Hematopoietic multipotent progenitor cell treated with erythropoietin and hydrocortisone succinate and interleukin-3 and kit ligand, for 17 days (in vitro differentiated cells): ENCODE measurements at regions not wholly inside any gene's neighbourhood (a gene's known extent, or its start where the extent isn't known, plus 50 kb on each side); places are given as distances from the start of the nearest gene placed in this dataset.

Experiments used
- DNase-seq: peaks from one replicate; pipeline ENCODE4 v3.0.0-alpha.2; 2015; ENCODE audit warnings: low spot score

DNA sequence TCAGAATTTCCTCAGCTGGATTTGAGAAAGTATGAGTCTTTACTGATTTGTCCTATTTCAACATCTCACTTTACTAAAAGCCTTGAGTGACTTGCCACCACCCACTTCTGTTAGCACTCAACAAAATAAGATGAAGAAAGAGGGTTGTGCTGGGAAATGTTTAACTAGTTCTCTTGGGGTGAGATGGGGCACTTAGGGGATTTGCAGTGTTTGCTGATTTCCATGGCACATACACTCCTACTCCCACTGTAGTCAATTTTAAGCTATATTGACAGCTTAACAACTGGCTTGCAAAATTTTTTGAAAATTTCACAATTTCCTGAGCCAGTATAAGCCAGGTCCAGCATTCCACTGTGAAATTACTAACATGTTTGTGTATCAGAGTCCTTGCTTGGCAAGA is 463.1 kb upstream of the ARHGEF26 start:
- DNase-seq = no peak

DNA sequence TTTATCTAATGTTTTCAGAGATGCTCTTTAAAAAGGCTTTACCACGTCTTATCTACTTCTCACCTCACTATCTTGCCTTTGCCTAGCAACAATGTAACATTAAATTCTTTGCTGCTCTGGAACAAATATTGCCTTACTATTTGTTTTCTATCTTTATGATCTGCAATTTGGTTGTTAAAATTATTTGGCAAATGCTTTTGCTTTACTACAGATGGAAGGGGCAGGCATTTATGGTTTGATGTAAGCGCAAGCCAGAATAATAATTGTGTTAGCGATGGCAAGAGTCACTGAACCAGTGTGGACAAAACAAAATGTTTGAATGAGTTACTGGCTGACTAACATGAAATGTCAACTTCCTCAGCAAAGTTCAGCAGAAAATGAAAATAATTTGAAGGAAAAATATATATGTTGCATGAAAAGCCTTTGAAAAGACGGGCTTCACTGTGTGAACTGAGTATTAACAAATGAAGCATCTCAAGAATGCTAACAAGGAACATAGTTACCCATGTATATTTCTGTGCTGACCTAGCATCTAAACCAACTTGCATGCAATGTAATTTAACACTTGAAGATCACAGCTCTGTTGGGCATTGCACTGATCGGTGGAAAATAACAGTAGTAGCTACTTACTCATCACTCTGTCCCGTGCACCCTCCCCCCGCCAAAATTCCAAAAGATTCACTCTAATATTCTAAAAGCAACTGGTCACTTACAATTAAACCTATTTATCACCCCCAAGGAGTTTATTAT is 454.0 kb upstream of the ARHGEF26 start:
- no peak for DNase-seq

DNA sequence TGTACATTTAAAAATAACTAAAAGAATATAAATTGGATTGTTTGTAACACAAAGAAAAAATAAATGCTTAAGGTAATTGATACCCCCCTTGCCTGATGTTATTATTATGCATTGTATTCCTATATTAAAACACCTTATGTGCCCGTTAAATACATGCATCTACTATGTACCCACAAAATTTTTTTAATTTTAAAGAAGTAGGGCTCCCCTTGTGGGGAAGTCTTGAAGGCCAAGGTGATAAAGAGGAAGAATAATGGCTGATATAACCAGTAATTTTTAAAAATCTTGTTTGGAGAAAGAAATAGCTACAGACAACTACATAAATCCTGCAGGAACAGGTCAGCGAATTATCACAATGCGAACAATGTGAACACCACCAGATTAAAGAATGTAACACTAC is 451.7 kb upstream of the ARHGEF26 start:
- no peak for DNase-seq

DNA sequence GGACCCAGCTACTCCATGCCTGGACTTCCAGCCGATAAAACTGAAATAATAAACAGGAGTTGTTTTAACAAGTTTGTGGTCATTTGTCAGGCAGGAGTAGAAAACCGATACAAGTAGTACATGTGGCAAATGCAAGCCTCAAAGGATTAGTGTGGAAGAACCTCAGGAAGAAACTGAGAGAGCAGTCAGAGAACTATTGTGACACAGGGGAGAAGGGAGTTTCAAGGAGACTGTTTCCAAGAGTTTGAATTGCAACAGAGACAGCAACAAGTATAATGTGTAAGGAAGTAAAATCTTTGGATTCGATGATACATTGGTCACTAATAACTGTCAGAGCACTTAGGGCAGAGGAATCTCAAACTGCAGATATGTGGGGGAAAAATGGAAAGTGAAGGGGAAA is 450.6 kb upstream of the ARHGEF26 start:
- DNase-seq = no peak

DNA sequence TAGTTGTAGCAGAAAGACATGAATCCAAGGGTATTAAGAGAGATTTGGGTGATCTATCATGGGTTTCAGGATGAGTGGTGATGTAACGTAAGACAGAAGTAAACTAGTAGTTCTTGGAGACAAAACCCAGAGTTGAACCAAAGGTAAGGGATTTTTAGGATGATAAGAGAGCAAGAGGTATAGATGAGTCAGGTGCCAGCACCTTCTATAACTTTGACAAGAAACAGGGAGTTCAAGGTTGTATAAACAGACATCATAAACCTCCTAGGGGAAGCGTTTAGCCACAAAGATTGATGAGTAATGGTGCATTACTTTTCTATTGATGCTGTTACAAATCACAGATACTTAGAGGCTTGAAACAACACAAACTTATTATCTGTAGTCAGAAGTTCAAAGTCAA is 447.3 kb upstream of the ARHGEF26 start:
- DNase-seq = no peak

DNA sequence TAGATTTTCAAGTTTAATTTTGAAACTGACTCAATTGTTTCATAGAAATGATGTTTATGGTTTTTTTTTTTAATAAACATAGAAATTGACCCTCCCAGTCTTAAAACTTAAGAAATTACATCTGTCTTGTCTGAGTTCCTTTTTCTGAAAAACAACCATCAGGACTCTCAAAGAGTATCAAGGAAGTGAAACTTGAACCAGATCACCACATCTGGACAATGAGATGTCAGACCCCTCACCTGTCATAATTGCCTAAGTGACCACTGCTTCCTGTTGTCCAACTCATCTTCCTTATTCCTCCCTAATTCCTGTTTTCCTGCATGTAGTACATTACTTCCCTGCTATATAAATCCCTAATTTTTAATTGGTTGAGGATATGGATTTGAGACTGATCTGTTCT is 441.5 kb upstream of the ARHGEF26 start:
- DNase-seq = no peak

DNA sequence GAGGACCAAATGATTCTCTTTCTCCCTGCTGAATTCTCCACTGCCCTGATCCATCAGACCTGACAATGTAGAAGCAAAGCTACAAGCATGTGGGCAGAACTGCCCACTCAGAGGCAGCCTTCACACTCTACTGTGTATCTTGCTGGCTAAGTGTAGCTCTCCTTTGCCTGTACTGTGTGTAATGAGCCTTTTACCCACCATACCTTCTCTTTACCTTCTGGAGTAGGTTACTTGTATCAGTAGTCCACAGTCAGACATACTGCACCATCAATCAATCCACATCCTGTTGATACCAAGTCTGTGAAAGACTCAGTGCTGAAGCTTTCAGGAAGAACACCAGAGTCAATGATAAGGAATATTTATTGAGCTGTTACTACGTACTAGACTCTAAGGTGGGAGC is 440.7 kb upstream of the ARHGEF26 start:
- no peak for DNase-seq

DNA sequence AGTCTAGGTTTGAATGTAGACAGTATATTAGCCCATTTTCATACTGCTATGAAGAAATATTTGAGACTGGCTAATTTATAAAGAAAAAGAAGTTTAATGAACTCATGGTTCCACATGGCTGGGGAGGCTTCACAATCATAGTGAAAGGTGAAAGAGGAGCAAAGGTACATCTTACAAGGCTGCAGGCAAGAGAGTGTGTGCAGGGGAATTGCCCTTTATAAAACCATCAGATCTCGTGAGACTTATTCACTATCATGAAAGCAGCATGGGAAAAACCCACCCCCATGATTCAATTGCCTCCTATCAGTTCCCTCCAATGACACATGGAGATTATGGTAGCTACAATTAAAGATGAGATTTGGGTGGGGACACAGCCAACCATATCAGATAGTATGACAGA is 440.1 kb upstream of the ARHGEF26 start:
- no peak for DNase-seq

DNA sequence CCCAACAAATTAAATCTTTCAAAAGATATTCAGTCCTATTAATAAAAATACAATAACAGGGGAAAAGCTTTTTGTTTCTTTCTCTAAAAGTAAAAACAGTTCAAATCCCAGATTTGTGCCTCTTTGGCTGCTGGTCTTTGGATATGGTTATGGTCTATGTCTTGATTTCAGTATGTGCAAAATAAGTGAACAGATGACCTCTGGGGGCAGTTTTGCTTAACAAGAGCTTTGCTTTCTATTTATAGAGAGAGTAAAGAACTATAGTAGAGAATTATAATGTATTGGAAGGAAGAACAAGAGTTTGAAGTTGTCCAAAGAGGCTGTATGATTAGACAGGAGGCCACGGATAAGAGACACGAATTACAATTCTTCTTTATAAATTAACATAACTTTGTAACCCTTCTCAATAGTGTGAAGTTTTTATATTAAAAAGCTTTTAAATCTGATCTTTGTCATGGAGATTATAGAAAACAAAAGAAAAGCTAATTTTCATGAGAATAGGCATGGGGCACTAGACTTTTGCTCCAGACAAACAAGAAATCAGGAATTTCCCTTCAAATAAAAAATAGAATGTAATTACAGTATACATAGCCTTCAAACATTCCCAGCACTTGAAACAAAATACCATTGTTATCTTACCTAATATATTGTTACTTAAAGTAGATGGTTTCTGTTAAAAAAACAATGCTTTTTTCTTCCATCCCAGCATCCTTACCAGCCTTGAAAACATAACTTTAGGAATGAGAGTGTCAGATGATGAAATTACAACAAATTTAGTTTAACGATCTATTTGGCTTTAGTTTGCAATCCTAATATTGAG is 432.7 kb upstream of the ARHGEF26 start:
- DNase-seq = no peak

DNA sequence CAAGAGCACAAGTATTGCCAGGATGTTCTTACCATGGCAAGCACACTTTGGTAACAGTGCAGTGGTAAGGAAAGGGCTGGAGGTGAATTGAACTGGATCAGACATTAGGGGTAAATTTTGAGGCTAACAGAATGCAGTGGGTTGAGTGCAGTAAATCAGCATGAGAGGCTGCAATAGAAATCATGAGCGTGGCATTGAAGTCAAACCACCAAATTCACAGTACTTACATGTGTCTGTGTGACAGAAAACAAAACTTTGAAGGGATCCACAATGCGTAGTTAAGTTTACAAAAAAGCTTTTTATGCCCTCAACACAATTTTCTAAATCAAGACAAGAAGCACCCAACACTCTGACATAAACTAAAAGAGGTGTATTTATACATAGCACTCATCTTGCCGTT is 428.0 kb upstream of the ARHGEF26 start:
- no peak for DNase-seq

DNA sequence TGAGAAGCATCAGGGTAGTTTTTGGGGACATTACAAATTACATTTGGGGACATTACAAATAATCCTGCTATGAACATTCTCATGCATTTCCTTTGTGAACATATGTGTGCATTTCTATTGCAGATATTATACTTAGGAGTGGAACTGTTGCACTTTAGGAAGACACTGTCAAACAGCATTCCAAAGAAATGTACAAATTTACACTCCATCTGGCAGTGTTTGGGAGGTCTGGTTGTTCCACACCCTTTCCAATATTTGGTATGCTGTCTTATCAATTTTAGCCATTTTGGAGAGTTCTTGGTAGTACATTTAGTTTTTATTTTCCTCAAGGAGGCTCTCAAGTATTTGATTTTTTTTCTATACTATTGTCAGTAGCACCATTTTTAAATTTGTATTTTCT is 419.1 kb upstream of the ARHGEF26 start:
- DNase-seq = no peak

DNA sequence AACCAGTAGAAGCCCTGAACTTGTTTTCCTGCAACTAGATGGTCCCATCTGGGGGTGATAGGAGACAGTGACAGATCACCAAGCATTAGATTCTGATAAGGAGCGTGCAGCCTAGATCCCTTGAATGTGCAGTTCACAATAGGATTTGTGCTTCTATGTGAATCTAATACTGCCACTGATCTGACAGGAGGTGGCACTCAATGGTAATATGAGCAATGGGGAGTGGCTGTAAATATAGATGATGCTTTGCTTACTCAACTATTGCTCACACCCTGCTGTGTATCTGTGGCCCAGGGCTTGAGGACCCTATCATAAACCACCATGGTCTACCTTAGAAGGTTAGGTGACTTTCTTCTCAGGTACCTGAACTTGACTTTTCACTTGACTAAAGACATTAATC is 417.1 kb upstream of the ARHGEF26 start:
- no peak for DNase-seq

DNA sequence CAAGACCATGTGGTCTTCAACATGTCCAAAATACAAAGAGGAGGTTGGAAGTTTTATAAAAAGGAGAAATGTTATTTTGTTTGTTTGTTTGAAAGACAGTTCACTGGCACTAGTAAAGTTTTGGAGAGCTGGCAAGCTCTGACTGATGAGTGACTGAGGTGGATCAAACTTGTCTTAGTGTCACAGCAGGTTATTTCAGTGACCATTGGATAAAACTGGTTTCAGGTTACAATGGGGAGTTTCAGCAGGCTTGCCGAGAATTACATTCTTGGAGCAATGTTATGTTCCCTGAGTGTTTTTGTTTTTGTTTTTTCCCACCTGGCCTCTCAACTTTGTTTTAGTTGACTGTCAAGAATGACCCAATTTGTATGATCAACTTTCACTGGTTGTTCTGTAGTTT is 414.5 kb upstream of the ARHGEF26 start:
- no peak for DNase-seq

DNA sequence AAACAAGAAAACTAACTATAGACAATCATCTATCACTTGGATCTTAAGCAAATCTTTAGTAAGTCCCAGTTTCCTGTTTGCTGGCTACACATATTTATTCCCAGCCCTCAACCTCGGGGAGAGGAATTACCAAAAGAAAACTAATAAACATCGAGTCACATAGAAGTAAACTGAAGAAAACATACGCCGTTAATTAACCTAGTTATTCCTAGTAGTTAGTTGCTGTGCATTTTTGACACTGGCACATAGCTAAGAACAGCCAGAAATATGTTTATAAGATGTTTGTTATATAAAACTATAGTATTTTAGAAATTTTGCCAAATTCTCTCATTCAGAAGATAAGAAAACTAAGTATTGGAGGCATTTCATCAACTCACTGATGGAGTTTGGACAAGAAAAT is 407.2 kb upstream of the ARHGEF26 start:
- DNase-seq = no peak

DNA sequence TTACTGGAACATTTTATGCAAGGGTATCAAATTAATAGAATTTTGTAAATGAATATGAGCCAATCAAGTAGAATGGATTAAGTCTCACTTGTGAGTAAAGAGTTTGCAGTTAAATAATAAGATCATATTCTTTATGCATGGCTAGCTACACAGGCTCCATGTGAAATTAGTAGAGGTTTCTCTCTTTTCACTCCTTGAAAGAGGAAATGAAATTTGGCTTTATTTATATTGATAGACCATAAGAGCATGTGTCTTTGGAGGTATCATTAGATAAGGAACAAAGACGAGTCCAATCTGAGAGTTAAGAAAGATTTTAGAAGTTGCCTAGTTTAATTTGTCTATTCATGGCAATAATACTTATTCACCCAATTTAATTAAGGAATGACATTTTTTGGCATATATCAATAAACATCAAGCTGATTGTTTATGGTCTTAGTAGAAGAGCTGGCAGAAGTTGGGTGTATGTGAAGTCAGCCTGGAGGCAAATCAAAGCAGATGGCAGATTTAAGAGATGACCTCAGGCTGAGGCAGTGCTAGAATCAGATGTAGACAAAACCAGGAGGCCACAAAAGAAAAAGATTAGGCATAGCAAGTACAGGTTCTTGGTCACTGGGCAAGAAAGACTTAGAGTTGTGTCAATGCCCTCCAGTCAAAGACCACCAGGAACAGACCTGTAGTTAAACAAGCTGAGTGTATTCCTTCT is 406.5 kb upstream of the ARHGEF26 start:
- DNase-seq = no peak

DNA sequence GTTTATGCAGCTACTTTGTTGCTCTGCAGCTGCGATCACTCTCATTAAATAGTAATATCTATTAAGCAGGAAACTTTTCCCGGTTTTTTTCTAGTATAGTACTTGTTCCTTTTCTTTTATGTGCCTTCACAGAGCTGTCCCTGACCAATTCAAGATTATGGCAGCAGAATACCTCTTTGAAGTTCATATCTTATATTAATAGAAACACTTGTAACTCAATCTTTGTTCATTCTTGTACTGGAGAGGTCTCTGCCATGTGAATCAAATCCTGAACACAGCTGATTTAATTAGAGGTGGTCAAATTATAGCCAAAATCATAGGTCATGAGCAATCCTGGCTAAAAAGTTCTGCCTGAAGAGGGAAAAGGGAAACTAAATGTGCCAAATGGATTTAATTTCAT is 399.0 kb upstream of the ARHGEF26 start:
- no peak for DNase-seq

DNA sequence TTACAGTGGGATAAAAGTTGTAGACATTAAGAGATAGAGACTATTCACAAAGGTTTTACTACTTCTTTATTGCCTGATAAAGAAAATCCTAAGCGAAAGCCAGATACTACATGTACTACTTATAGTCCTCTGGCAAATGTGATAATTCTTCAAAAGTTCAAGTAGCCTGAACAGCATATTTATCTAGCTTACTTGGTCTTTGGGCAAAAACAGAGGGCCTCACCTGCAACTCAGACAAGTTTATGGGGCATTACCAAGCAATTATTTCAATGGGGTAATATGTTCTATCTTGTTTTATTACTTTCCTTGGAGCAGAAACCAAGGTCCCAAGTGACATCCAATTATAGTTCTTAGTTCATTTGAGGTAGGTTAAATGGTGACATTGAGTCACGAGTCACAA is 390.1 kb upstream of the ARHGEF26 start:
- no peak for DNase-seq

DNA sequence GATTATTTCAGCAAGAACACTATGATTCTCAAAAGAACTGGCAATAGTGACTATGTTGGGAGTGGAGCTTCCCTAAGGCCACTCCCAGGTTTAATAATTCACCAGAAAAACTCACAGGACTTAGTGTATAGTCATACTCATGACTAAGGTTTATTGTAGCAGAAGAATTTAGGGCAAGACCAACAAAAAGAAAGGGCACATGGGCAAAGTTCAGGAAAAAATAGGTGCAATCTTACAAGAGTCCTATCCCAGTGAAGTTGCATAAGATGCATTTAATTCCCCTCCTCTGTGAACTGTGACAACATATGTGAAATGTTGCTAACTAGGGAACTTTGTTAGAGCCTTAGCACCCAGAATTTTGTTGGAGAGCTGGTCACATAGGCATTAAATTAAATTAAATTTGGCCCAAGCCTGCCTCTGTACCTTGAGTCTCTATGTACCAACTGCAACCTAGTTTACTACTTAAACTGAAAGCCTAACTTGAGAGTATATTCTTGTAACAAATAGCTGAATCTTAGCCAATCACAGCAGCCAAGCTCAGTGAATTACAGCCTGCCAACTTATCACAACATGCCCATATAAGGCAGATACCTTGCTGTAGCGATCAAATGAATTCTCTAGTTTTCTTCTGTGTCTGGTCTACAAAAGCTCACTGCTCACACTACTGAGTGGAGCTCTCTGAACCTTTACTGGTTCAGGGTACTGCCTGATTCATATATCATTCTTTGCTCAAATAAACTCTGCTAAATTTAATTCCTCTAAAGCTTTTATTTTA is 386.2 kb upstream of the ARHGEF26 start:
- no peak for DNase-seq

DNA sequence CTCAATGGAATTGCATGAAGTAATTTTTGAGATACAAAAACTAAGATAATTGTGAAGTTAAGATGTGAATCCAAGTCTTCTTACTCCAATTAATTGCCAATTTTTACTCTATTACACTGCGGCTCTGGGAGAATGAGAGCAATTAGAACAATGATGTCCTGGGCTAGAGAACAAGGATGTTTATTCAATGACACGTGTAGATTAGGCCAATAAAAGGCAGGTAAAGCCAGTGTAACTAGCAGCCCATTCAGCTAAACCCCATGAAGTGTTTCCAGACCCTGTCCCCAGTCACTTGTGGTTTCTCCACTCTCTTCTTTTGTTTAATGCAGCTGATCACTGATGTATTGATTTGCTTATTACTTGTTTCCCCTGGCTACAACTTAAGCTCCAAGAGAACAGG is 381.1 kb upstream of the ARHGEF26 start:
- no peak for DNase-seq

DNA sequence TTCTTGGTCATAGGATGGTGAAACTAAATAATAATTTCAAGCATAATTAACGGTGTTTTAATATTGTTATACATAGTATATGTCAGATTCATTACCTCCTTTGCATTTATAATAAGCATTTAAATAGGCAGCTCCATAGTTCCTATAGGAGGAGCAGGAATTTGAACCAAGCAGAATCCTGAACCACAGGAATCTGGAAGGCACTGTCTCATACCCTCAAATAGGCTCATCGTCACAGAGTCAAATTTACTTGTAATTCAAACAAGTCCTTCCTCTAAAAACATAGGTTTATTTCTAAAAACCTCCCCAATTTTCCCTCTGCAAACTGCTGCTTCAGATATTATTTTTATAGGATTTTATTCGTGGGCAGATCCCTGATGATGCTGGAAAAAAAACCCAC is 376.3 kb upstream of the ARHGEF26 start:
- DNase-seq = no peak

DNA sequence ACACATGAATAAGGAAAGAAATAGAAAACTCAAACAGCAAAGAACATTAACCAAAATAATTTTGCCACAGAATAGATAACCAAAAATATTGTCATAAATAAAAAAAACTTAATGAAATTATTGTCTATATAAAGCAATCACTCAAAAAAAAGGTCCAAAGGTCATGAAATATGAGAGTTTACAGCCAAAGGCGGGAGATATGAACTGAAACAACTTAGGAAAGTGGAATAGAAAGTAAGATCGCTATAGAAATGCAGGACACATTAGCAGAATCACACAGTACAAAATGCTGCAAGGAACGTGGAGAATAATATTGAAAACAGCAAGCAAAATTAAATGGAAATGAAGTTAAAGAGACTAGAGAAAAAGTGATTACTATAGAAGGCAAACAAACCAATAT is 375.0 kb upstream of the ARHGEF26 start:
- no peak for DNase-seq

DNA sequence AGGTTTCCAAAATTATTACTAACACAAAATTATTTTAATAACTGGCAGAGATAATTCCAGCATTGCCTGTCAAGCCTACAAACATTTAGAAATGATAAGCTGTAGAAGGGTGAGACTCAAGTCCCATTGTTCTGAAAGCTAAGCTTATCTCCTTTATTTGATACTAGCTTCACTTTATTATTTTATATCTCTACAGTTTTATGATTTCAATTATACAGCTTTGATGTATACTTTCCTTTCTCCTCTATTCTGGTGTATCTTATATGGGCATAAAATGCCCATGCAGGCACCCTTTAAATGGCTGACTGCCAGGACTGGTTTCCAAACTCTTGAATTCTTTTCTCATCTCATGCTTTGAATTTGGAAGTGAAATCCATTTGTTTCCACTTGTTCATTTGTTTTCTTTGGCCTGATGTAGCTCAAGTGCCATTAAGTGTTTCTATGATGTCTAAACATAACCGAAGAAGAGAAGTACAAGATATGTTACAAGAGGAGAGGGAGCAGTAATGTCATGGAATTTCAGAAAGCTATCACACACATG is 372.1 kb upstream of the ARHGEF26 start:
- DNase-seq = no peak
